ENCODE measurements at regions not wholly inside any gene's neighbourhood (a gene's known extent, or its start where the extent isn't known, plus 50 kb on each side); places are given as distances from the start of the nearest gene placed in this dataset.

GRCh38 chr5:75848077-75848476, 130.8 kb upstream of the POC5 start:
- Histone ChIP-seq H3K4me3 (no peak overlapping the region), H3K9me3 (no peaks in the 10 kb centered on the region), H3K27ac (no peak overlapping the region), H3K4me1 (replicated peaks) (no peaks in the 10 kb centered on the region), H3K27me3 (replicated peaks; ENCODE audit: insufficient read depth) (no peaks in the 10 kb centered on the region), H3K36me3 (no peaks in the 10 kb centered on the region)
- 88% methylated on average over 1 of the region's 1 CpG for WGBS
- intact Hi-C loops (cut with DNase I): no loop called here
- TF ChIP-seq POLR2AphosphoS5 (IDR thresholded peaks at IDR 0.05) (no peak), POLR2A (IDR thresholded peaks at IDR 0.05) (no peak)
- TF ChIP-seq, protein P1, sequence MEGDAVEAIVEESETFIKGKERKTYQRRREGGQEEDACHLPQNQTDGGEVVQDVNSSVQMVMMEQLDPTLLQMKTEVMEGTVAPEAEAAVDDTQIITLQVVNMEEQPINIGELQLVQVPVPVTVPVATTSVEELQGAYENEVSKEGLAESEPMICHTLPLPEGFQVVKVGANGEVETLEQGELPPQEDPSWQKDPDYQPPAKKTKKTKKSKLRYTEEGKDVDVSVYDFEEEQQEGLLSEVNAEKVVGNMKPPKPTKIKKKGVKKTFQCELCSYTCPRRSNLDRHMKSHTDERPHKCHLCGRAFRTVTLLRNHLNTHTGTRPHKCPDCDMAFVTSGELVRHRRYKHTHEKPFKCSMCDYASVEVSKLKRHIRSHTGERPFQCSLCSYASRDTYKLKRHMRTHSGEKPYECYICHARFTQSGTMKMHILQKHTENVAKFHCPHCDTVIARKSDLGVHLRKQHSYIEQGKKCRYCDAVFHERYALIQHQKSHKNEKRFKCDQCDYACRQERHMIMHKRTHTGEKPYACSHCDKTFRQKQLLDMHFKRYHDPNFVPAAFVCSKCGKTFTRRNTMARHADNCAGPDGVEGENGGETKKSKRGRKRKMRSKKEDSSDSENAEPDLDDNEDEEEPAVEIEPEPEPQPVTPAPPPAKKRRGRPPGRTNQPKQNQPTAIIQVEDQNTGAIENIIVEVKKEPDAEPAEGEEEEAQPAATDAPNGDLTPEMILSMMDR (IDR thresholded peaks at IDR 0.05): no peak
- DNase-seq (ENCODE audit: low spot score): no peak

DNA sequence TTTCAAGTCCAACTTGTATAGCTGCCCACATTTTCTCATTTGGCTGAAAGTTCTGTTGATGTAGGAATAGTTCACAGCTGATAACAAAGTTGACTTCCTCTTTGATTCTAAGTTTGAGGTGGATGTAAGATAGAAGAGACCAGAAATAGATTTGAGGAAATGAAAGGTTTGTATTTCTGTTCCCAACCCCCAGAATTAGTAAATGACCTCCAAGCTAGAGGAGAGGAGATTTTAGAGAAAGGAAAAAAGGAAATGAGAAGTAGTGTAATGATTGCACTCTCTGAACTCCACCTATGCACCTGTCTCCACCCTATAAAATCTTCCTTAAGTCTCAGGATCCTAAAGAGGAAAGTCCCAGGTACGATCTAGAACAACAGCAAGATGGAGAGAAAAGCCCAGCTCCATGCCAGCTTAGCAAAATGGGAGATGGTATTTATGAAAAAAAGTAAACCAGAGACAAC, 130.4 kb upstream of the POC5 start:
- Histone ChIP-seq H3K9me3 (no peaks in the 10 kb centered on the region), H3K27me3 (replicated peaks; ENCODE audit: insufficient read depth) (no peaks in the 10 kb centered on the region), H3K27ac (no peak overlapping the region), H3K36me3 (no peaks in the 10 kb centered on the region), H3K4me1 (replicated peaks) (no peaks in the 10 kb centered on the region), H3K4me3 (no peak overlapping the region)
- intact Hi-C loops (cut with DNase I): no loop called here
- no peak for DNase-seq (ENCODE audit: low spot score)
- WGBS: 85% methylated on average over 1 of the region's 1 CpG
- TF ChIP-seq POLR2AphosphoS5 (IDR thresholded peaks at IDR 0.05) (no peak), POLR2A (IDR thresholded peaks at IDR 0.05) (no peak)
- TF ChIP-seq, protein P1 (IDR thresholded peaks at IDR 0.05): no peak

DNA sequence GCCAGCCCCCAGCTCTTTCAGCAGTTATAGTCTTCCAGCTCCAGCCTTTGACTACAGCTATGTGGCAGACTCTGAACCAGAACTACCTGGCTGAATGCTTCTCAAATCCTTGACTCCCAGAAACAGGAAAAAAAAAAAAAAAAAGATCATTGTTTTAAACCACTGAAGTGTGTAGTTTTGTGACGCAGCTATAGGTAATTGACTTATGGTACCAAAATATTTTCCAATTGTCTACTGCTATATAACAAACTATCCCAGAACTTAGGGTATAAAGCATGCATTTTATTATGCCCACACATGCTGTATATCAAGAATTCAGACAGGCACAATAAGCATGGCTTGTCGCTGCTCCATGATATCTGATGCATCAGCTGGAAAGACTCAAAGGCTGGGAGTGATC, 127.1 kb upstream of the POC5 start:
- Histone ChIP-seq H3K27ac (no peak overlapping the region), H3K27me3 (replicated peaks; ENCODE audit: insufficient read depth) (no peaks in the 10 kb centered on the region), H3K36me3 (no peaks in the 10 kb centered on the region), H3K4me3 (no peak overlapping the region), H3K4me1 (replicated peaks) (no peaks in the 10 kb centered on the region), H3K9me3 (no peaks in the 10 kb centered on the region)
- TF ChIP-seq POLR2AphosphoS5 (IDR thresholded peaks at IDR 0.05): no peak
- TF ChIP-seq, protein P1 (IDR thresholded peaks at IDR 0.05): no peak
- TF ChIP-seq POLR2A (IDR thresholded peaks at IDR 0.05): no peak
- WGBS: 72% methylated on average over 2 of the region's 2 CpGs
- intact Hi-C loops (cut with DNase I): no loop called here
- DNase-seq (ENCODE audit: low spot score): no peak

- Histone ChIP-seq H3K4me3 (no peak overlapping the region), H3K27me3 (replicated peaks; ENCODE audit: insufficient read depth) (no peaks in the 10 kb centered on the region), H3K4me1 (replicated peaks) (no peaks in the 10 kb centered on the region), H3K9me3 (no peaks in the 10 kb centered on the region), H3K27ac (no peak overlapping the region), H3K36me3 (no peaks in the 10 kb centered on the region)
- intact Hi-C loops (cut with DNase I): no loop called here
- WGBS: 35% methylated on average over 4 of the region's 4 CpGs
- no peak for DNase-seq (ENCODE audit: low spot score)
- TF ChIP-seq POLR2A (IDR thresholded peaks at IDR 0.05) (no peak), POLR2AphosphoS5 (IDR thresholded peaks at IDR 0.05) (no peak)
- TF ChIP-seq, protein P1 (IDR thresholded peaks at IDR 0.05): no peak
These were observed 126.1 kb upstream of the POC5 start for GRCh38 chr5:75843319-75843718.

DNA sequence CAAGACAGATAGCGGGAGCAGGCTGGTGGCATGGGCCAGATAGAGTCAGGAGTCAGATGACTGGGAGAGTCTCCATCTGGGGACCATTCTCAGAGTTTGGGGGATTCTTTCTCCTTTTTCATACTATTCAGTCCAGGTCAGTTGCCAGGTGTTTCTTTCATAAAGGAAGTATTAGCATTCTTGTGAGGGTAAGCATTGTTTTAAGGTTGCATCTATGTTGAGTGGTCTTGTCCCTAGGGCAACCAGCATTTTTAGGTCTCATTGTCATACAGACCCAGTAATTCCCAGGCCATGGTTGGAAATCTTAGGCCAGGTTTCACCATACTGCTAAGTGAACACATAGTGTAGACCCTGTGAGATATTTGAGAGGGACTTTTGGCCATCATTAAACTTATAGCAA, 122.3 kb upstream of the POC5 start:
- H3K4me3 ChIP-seq: no peak overlapping the region
- no peak for DNase-seq (ENCODE audit: low spot score)
- 100% methylated on average over 1 of the region's 1 CpG for WGBS
- H3K27me3 ChIP-seq (replicated peaks; ENCODE audit: insufficient read depth): no peaks in the 10 kb centered on the region
- no peak overlapping the region for H3K27ac ChIP-seq
- TF ChIP-seq, protein P1 (IDR thresholded peaks at IDR 0.05): no peak
- no peak for TF ChIP-seq POLR2AphosphoS5 (IDR thresholded peaks at IDR 0.05)
- H3K4me1 ChIP-seq (replicated peaks): no peaks in the 10 kb centered on the region
- no peaks in the 10 kb centered on the region for H3K36me3 ChIP-seq
- no peaks in the 10 kb centered on the region for H3K9me3 ChIP-seq
- intact Hi-C loops (cut with DNase I): no loop called here
